ENCODE measurements at regions not wholly inside any gene's neighbourhood (a gene's known extent, or its start where the extent isn't known, plus 50 kb on each side); places are given as distances from the start of the nearest gene placed in this dataset.

DNA sequence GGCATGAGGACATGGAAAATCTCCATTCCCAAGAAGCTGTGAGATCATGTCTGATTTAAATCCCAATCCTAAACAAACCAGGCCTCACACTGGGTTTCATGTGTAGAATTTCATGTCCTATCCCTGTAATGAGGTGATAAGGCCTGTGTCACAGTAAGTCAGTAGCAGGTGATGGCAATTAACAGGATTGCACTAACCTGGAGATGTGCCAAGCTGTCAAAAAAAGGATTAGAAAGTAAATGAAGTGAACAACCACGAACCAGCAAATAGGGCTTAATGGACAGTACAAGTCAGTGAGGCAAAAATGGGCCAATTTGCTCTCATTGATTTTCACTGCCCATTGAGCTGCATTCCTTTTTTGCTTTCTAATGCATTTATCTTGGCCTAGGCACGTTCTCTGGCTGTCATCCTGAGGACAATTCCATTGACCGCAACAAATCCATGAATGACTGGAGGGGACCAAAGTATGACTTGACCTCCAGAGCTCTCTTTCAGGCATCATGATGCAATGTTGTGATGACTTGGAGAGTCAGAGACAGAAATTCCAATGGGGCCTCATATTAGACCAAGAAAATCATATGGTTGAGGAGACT is 673.6 kb upstream of the ADGRL2 start:
- Histone ChIP-seq H3K27ac (no peak overlapping the region), H3K9me3 (no peaks in the 10 kb centered on the region), H3K27me3 (no peaks in the 10 kb centered on the region), H3K36me3 (no peaks in the 10 kb centered on the region), H3K4me3 (no peak overlapping the region), H3K4me1 (peaks cover 0 to 5% (median 0%) of the 10 kb centered on the region in 9 donors)
- intact Hi-C loops (cut with DNase I), result no loop called here
- ATAC-seq, result no peak
- DNase-seq, result no peak
- 55 to 56% methylated on average over 3 of the region's 3 CpGs for WGBS, 2 donors
- TF ChIP-seq, protein P1, sequence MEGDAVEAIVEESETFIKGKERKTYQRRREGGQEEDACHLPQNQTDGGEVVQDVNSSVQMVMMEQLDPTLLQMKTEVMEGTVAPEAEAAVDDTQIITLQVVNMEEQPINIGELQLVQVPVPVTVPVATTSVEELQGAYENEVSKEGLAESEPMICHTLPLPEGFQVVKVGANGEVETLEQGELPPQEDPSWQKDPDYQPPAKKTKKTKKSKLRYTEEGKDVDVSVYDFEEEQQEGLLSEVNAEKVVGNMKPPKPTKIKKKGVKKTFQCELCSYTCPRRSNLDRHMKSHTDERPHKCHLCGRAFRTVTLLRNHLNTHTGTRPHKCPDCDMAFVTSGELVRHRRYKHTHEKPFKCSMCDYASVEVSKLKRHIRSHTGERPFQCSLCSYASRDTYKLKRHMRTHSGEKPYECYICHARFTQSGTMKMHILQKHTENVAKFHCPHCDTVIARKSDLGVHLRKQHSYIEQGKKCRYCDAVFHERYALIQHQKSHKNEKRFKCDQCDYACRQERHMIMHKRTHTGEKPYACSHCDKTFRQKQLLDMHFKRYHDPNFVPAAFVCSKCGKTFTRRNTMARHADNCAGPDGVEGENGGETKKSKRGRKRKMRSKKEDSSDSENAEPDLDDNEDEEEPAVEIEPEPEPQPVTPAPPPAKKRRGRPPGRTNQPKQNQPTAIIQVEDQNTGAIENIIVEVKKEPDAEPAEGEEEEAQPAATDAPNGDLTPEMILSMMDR (IDR thresholded peaks at IDR 0.05), result no peak

DNA sequence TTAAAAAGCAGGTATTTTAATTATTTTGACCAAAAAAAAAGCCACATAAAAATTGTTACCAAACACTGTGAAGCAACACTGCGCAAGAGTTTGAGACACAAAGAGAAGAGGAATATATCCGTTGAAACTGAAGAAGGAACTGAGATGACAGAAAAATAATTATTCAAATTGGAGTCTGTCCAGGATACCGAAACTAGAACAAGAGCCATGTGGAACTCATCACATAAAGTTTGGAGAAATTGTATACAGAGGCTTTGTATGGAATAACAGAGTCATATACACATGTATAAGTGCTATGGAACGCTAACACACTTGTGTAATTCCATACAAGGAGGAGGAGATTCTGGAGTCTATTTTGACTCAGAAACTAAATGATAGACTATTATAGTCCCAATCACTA is 675.1 kb upstream of the ADGRL2 start:
- ATAC-seq (no peak), DNase-seq (no peak)
- H3K4me3 ChIP-seq, result no peak overlapping the region
- peaks cover 0 to 5% (median 0%) of the 10 kb centered on the region in 9 donors for H3K4me1 ChIP-seq
- TF ChIP-seq, protein P1 (IDR thresholded peaks at IDR 0.05), result no peak
- WGBS, 2 donors, result 61 to 82% methylated on average over 4 of the region's 4 CpGs
- no peak overlapping the region for H3K27ac ChIP-seq
- H3K36me3 ChIP-seq, result no peaks in the 10 kb centered on the region
- H3K27me3 ChIP-seq, result no peaks in the 10 kb centered on the region
- intact Hi-C loops (cut with DNase I), result no loop called here
- H3K9me3 ChIP-seq, result no peaks in the 10 kb centered on the region

DNA sequence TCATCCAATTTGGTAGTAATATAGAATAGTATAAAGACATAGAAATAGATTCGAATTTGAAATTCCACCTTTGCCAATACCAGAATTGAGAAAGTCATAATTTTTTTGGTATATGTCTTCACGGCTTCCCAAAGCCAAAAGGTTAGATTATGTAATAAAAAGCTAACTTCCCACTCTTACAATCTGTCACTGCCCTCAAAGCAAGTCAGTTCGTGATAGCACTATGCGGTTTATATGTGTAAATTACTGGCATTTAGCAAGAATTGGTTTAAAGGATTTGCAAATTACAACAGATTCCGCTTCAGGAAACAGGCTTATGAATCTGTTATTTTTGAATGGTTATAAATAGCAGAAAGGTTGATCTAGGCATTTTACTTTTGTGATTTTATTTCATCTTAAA is 679.4 kb upstream of the ADGRL2 start:
- 87 to 89% methylated on average over 5 of the region's 5 CpGs for WGBS, 2 donors
- Histone ChIP-seq H3K9me3 (no peaks in the 10 kb centered on the region), H3K27ac (no peak overlapping the region), H3K4me3 (no peak overlapping the region), H3K4me1 (no peaks in the 10 kb centered on the region), H3K27me3 (no peaks in the 10 kb centered on the region), H3K36me3 (no peaks in the 10 kb centered on the region)
- no peak for ATAC-seq
- no peak for DNase-seq
- TF ChIP-seq, protein P1 (IDR thresholded peaks at IDR 0.05), result no peak
- intact Hi-C loops (cut with DNase I), result no loop called here

DNA sequence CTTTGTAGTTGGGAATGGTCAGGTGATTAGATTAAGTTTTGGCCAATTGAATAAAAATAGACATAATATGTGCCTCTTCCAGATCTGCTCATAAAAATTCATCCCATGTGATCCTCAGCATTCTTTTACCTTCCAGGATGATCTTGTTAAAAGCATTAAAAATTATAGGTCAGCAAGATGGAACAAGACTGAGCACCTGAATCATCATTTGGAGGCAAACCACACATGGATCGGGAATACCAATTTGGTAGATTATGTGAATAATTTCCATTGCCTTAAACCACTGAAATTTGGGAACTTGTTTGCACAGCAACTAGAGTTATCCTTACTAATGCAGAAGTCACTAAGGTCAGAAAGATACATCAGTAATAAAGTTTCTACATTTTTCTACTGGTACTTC is 681.4 kb upstream of the ADGRL2 start:
- Histone ChIP-seq H3K27me3 (no peaks in the 10 kb centered on the region), H3K4me3 (no peak overlapping the region), H3K9me3 (no peaks in the 10 kb centered on the region), H3K36me3 (no peaks in the 10 kb centered on the region), H3K4me1 (no peaks in the 10 kb centered on the region), H3K27ac (no peak overlapping the region)
- 100% methylated on average over 1 of the region's 1 CpG for WGBS, 2 donors
- DNase-seq, result no peak
- ATAC-seq, result no peak
- TF ChIP-seq, protein P1 (IDR thresholded peaks at IDR 0.05), result no peak
- intact Hi-C loops (cut with DNase I), result no loop called here
